OCI-LY1 (cell line): ENCODE measurements at regions not wholly inside any gene's neighbourhood (a gene's known extent, or its start where the extent isn't known, plus 50 kb on each side); places are given as distances from the start of the nearest gene placed in this dataset.
"Not testable (repeated sequence)": the region's sequence is repeated elsewhere in the genome, so short reads cannot be mapped to it uniquely, and the experiment has no call there.

ENCODE experiments used
- EZH2 ChIP-seq: fragments of 200-600 bp; sonication (generic), shearing (Covaris generic); IDR thresholded peaks from 2 replicates; pipeline ENCODE4 v1.8.0; 2017; ENCODE audit warnings: borderline replicate concordance, mixed run types, mild to moderate bottlenecking, antibody characterized with exemption, low read length, moderate library complexity, mixed read lengths
- TF ChIP-seq, protein P1 (sequence below): fragments of 200-600 bp; sonication (generic), shearing (Covaris generic); IDR thresholded peaks from 2 replicates; pipeline ENCODE4 v1.5.1; 2017; ENCODE audit warnings: mild to moderate bottlenecking, antibody characterized with exemption, low read length, moderate library complexity, mixed read lengths

DNA sequence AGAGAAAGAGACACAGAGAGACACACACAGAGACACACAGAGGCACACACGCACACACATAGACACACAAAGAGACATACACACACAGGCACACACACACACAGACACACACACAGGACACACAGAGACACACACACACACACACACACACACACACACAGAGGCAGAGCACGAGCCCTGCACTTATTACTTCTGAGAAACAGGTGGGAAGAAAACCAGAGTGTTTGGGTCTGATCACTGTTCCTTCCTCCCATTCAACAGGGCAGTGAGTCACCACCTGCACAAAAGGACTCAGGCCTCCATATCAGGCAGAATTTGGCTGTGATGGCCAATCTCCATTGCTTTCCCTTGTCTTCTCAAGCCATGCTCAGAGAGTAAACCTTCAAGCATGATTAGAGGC is 285.0 kb downstream of the ANAPC1 start:
- TF ChIP-seq, protein P1, sequence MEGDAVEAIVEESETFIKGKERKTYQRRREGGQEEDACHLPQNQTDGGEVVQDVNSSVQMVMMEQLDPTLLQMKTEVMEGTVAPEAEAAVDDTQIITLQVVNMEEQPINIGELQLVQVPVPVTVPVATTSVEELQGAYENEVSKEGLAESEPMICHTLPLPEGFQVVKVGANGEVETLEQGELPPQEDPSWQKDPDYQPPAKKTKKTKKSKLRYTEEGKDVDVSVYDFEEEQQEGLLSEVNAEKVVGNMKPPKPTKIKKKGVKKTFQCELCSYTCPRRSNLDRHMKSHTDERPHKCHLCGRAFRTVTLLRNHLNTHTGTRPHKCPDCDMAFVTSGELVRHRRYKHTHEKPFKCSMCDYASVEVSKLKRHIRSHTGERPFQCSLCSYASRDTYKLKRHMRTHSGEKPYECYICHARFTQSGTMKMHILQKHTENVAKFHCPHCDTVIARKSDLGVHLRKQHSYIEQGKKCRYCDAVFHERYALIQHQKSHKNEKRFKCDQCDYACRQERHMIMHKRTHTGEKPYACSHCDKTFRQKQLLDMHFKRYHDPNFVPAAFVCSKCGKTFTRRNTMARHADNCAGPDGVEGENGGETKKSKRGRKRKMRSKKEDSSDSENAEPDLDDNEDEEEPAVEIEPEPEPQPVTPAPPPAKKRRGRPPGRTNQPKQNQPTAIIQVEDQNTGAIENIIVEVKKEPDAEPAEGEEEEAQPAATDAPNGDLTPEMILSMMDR: not testable (repeated sequence)
- not testable (repeated sequence) for TF ChIP-seq EZH2
